Epithelial cell of esophagus (primary cell): ENCODE measurements at regions not wholly inside any gene's neighbourhood (a gene's known extent, or its start where the extent isn't known, plus 50 kb on each side); places are given as distances from the start of the nearest gene placed in this dataset.

ENCODE experiments used
- DNase-seq: peaks from one replicate; pipeline ENCODE4 v3.0.0; 2010; ENCODE audit warnings: low read depth
- H3K4me3 ChIP-seq: 2 replicates; pipeline ENCODE4 v1.5.1; 2011; ENCODE audit warnings: mild to moderate bottlenecking, low read length, control low read depth
- TF ChIP-seq, protein P1 (sequence below): IDR thresholded peaks from 2 replicates; pipeline ENCODE4 v1.5.1; 2011; ENCODE audit warnings: low read depth, mild to moderate bottlenecking, low read length, control low read depth, inconsistent platforms; ENCODE audit not compliant: insufficient read depth; ENCODE audit errors: missing control alignments

DNA sequence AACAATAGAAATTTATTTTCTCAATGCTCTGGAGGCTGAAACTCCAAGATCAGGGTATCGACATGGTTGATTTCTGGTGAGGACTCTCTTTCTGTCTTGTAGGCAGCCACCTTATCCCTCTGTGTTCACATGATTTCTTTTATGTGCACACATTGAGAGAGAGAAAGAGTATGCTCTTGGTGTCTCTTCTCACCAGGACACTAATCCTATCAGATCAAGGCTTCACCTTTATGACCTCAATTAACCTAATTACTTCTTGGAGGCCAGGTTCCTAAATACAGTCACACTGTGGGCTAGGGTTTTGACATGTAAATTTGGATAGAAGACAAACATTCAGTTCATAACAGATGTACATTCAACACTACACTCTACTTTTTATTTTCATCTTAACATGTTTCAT, 1094.2 kb upstream of the ADGRL2 start:
- H3K4me3 ChIP-seq, result no peak overlapping the region
- DNase-seq, result no peak
- TF ChIP-seq, protein P1, sequence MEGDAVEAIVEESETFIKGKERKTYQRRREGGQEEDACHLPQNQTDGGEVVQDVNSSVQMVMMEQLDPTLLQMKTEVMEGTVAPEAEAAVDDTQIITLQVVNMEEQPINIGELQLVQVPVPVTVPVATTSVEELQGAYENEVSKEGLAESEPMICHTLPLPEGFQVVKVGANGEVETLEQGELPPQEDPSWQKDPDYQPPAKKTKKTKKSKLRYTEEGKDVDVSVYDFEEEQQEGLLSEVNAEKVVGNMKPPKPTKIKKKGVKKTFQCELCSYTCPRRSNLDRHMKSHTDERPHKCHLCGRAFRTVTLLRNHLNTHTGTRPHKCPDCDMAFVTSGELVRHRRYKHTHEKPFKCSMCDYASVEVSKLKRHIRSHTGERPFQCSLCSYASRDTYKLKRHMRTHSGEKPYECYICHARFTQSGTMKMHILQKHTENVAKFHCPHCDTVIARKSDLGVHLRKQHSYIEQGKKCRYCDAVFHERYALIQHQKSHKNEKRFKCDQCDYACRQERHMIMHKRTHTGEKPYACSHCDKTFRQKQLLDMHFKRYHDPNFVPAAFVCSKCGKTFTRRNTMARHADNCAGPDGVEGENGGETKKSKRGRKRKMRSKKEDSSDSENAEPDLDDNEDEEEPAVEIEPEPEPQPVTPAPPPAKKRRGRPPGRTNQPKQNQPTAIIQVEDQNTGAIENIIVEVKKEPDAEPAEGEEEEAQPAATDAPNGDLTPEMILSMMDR, result no peak

DNA sequence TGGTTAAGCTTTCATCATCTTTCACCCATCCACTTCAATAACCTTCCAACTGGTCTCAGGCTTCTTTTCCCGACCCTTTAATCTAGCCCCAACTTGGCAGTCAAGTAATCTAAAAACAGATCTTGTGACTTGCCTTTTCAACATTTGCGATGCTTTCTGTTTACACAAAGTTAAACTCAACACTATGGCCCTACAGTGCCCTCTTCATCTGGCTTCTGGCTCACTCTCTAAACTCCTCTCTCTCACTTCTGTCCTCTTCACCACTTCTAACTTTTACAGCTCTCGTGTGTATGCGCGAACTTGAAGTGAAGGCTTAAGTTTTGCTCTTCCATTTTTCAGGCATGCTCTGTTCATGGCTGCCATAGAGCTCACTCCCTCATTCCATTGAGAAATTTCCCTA, 1122.3 kb upstream of the ADGRL2 start:
- no peak overlapping the region for H3K4me3 ChIP-seq
- DNase-seq, result no peak
- TF ChIP-seq, protein P1, result no peak

DNA sequence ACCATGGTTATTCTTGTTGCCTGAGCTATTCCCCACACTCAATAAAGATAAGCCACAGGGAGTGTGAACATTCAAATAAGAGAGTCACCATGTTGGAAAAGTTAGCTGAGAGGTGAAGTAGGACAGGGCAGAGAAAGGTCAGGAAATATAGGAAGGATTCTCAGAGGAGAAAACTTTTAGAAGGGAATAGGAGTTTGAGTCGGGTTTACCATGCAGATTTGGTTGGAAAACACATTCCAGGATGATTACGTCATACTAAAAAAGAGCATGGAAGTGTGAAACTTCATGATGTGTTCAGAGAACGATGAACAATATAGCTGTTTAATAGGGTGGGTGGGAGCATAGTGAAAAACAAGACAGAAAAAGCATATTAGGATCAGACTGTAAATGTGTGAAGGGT, 1125.3 kb upstream of the ADGRL2 start:
- no peak overlapping the region for H3K4me3 ChIP-seq
- DNase-seq, result peak; percentile 16
- TF ChIP-seq, protein P1, result no peak

DNA sequence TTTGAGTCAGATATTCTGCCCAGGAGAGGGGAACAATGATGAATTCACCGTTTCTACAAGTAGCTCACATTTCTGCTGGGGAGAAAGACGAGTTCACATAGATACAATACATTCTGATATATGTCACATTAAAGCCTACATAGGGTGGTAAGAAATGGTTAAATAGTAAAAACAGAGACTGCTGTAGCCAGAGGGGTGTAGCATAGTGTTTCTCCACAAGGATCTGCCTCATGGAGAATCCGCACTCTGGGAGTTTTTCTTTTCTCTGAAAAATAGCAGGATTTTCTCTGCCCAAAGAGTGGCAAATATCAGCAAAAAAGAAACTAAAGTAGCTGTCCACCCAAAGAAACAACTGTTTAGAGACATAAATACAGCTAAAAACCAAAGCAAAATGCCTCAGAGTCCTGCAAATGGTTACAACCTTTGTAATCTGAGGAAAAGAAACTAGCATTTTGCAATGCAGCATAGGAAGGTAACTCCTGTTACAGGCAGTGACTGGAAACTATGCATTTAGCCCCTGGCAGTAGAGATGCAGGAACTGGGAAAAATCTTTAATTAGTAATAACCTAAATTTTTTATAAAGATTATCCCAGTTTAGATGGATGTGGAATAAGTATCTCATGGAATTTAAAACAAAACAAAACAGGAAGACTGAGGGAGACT, 1126.7 kb upstream of the ADGRL2 start:
- TF ChIP-seq, protein P1, result no peak
- H3K4me3 ChIP-seq, result no peak overlapping the region
- peak; percentile 12 for DNase-seq

DNA sequence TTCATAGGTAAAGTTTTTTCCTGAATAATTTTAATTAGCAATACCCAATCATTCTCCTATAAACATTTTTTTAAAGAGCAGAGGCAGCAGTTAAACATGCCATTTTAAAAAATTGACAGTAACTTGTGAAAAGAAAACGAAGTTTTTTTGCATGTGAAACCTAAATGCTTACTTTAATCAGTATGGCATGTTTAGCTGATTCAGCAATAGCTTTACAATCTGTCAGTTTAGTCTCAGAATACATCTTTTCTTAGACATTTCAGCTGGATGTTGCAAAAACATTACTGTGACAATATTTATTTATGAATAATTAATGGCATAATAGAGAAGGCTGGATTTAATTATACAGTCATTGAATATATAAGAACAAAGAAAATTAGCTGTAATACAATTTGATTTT, 1132.4 kb upstream of the ADGRL2 start:
- TF ChIP-seq, protein P1, result no peak
- H3K4me3 ChIP-seq, result no peak overlapping the region
- DNase-seq, result no peak

DNA sequence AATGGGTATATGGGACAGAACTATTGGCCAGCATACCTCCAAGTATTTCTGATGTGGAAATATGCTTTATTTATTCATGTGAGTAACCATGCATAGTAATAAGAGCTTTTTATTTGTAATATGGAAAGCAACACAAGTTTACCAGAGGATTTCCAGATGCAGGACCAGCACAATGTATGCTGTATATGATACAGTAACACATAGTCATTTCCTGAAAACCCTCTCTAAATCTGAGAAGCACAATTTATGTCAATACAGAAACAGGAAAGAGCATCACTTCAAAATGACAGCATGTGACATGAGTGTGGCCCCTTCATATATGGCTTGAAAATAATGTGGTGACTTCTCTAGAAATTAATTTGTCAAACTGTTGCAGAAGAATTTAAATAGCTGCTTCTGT, 1134.7 kb upstream of the ADGRL2 start:
- H3K4me3 ChIP-seq, result no peak overlapping the region
- DNase-seq, result no peak
- TF ChIP-seq, protein P1, result no peak

DNA sequence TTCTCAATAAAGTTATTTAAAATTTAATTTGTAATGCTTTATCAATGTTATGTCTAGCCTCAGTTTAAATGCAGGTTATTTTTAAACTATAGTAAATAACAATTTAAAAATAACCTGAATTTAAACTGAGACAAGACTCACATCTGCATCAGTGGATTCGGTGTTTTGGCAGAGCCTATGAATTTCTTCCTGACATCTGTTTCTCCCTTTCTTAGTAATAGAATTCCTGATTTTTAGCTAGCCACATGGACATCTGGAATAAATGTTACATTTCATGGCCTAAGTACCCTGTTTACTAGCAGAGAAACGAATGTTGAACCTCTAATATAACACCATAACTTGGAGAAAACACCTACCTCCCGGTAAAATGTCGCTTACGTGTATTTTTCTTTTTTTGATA, 1141.6 kb upstream of the ADGRL2 start:
- no peak overlapping the region for H3K4me3 ChIP-seq
- TF ChIP-seq, protein P1, result no peak
- DNase-seq, result no peak
